ENCODE measurements at regions not wholly inside any gene's neighbourhood (a gene's known extent, or its start where the extent isn't known, plus 50 kb on each side); places are given as distances from the start of the nearest gene placed in this dataset.

GRCh38 chr6:169895000-169895759 lies 143.8 kb downstream of the ERMARD start:
- H3K27me3 ChIP-seq, result no peaks in the 10 kb centered on the region
- H3K36me3 ChIP-seq, result no peaks in the 10 kb centered on the region
- DNase-seq (ENCODE audit: low spot score in 2 of 2), result no peak
- TF ChIP-seq, protein P1, sequence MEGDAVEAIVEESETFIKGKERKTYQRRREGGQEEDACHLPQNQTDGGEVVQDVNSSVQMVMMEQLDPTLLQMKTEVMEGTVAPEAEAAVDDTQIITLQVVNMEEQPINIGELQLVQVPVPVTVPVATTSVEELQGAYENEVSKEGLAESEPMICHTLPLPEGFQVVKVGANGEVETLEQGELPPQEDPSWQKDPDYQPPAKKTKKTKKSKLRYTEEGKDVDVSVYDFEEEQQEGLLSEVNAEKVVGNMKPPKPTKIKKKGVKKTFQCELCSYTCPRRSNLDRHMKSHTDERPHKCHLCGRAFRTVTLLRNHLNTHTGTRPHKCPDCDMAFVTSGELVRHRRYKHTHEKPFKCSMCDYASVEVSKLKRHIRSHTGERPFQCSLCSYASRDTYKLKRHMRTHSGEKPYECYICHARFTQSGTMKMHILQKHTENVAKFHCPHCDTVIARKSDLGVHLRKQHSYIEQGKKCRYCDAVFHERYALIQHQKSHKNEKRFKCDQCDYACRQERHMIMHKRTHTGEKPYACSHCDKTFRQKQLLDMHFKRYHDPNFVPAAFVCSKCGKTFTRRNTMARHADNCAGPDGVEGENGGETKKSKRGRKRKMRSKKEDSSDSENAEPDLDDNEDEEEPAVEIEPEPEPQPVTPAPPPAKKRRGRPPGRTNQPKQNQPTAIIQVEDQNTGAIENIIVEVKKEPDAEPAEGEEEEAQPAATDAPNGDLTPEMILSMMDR (IDR thresholded peaks at IDR 0.05), result no peak
- intact Hi-C loops (cut with DNase I), result no loop called here
- H3K9me3 ChIP-seq, result no peaks in the 10 kb centered on the region
- H3K4me3 ChIP-seq, result no peak overlapping the region
- no peaks in the 10 kb centered on the region for H3K4me1 ChIP-seq
- H3K27ac ChIP-seq, result no peak overlapping the region

DNA sequence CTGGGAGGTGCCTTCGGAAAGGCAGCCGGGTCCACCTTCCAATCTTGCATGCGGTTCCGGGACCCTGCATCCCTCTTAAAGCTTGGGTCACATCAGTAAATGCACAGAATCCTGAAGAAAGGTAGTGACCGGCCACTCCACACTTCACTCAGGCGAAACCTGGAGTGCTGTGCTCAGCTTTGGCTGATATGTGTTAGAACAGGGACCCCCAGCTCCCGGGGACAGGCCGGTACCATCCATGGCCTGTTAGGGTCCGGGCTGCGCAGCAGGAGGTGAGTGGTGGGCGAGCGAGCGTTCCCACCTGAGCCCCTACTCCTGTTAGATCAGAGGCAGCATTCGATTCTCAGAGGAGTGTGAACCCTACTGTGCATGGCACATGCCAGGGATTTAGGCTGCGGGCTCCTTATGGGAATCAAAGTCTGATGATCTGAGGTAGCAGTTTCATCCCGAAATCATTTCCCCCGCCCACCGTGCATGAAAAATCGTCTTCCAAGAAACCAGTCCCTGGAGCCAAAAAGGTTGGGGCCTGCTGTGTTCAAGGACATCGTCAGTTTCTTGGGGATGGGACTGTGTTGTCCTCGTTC lies 143.0 kb downstream of the ERMARD start:
- TF ChIP-seq, protein P1 (IDR thresholded peaks at IDR 0.05), result no peak
- Histone ChIP-seq H3K27me3 (no peaks in the 10 kb centered on the region), H3K4me3 (no peak overlapping the region), H3K4me1 (no peaks in the 10 kb centered on the region), H3K36me3 (no peaks in the 10 kb centered on the region), H3K9me3 (no peaks in the 10 kb centered on the region), H3K27ac (no peak overlapping the region)
- intact Hi-C loops (cut with DNase I), result no loop called here
- no peak for DNase-seq (ENCODE audit: low spot score in 2 of 2)

DNA sequence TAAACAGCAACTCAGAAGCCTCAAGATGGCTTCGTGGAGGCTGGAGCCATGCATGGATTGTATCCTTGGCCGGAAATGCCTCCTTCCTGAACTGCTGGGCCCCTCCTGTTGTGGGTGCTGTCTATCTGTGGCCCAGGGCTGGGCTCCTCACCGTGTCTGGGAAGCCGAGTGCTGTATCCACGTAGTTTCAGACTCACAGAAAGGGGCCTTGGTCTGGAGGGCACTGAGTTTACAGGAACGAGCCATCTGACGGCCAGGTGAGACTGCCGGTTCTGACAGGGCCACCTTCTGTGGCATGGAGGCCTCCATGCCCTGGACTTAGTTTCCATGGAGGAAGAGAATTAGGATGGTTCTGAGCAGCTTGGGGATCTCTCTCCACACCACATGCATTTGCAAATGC lies 142.2 kb downstream of the ERMARD start:
- Histone ChIP-seq H3K4me1 (no peaks in the 10 kb centered on the region), H3K9me3 (no peaks in the 10 kb centered on the region), H3K36me3 (no peaks in the 10 kb centered on the region), H3K4me3 (no peak overlapping the region), H3K27ac (no peak overlapping the region), H3K27me3 (no peaks in the 10 kb centered on the region)
- intact Hi-C loops (cut with DNase I), result no loop called here
- TF ChIP-seq, protein P1 (IDR thresholded peaks at IDR 0.05), result no peak
- no peak for DNase-seq (ENCODE audit: low spot score in 2 of 2)

GRCh38 chr6:169891846-169892245 lies 140.4 kb downstream of the ERMARD start:
- TF ChIP-seq, protein P1 (IDR thresholded peaks at IDR 0.05), result no peak

GRCh38 chr6:169891421-169891820 lies 140.0 kb downstream of the ERMARD start:
- Histone ChIP-seq H3K27me3 (no peaks in the 10 kb centered on the region), H3K36me3 (no peaks in the 10 kb centered on the region), H3K27ac (no peak overlapping the region), H3K9me3 (no peaks in the 10 kb centered on the region), H3K4me3 (no peak overlapping the region), H3K4me1 (no peaks in the 10 kb centered on the region)
- DNase-seq (ENCODE audit: low spot score in 2 of 2), result no peak
- TF ChIP-seq, protein P1 (IDR thresholded peaks at IDR 0.05), result no peak
- intact Hi-C loops (cut with DNase I), result no loop called here

More at GRCh38 chr6:169891846-169892245, 140.4 kb downstream of the ERMARD start:
- Histone ChIP-seq H3K27me3 (no peaks in the 10 kb centered on the region), H3K4me1 (no peaks in the 10 kb centered on the region), H3K9me3 (no peaks in the 10 kb centered on the region), H3K4me3 (no peak overlapping the region), H3K27ac (no peak overlapping the region), H3K36me3 (no peaks in the 10 kb centered on the region)
- intact Hi-C loops (cut with DNase I), result no loop called here
- DNase-seq (ENCODE audit: low spot score in 2 of 2), result no peak
